ENCODE measurements at regions not wholly inside any gene's neighbourhood (a gene's known extent, or its start where the extent isn't known, plus 50 kb on each side); places are given as distances from the start of the nearest gene placed in this dataset.

DNA sequence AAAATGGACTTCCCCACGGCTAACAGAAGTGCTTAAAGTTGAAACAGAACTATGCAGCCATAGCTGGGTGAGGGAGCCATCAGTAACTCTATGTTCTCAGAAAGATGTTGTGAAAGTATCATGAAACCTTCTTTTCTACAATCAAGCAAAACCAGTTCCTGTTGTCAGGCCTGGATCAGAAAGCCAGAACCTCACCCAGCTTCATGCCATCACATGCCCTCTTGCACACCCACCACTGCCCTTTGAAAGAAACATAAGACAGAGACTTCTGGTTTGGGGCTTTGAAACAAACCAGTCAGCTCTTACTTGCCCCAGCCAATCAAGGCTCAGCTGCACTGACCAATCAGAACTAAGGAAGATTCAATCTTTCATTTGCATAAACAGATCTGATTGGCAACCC lies 230.8 kb upstream of the FERD3L start:
- no peaks in the 10 kb centered on the region for H3K4me1 ChIP-seq
- intact Hi-C loops (cut with DNase I) = no loop called here

DNA sequence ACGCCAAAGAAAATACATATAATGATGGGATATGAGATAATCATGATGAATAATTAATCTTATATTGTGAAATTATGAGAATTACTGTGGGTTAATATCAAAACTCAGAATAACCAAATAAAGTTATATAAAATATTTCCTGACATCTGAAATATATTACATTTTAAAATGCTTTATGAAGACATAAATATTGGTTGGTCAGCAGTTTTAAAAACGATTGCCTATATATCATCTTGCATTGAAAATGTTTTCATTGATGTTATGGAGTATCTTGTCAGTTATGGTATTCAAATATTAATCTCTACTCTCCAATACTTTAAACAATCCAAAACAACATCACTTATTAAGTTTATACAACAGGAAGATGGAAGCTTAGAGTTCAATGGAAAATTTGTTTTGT lies 228.1 kb upstream of the FERD3L start:
- no peaks in the 10 kb centered on the region for H3K27me3 ChIP-seq
- H3K4me3 ChIP-seq = no peak overlapping the region
- H3K9me3 ChIP-seq = no peaks in the 10 kb centered on the region
- no peaks in the 10 kb centered on the region for H3K36me3 ChIP-seq
- H3K27ac ChIP-seq = no peak overlapping the region
- intact Hi-C loops (cut with DNase I) = no loop called here
- H3K4me1 ChIP-seq = no peaks in the 10 kb centered on the region
- no peak for DNase-seq (ENCODE audit: low spot score in 2 of 2)
- TF ChIP-seq, protein P1, sequence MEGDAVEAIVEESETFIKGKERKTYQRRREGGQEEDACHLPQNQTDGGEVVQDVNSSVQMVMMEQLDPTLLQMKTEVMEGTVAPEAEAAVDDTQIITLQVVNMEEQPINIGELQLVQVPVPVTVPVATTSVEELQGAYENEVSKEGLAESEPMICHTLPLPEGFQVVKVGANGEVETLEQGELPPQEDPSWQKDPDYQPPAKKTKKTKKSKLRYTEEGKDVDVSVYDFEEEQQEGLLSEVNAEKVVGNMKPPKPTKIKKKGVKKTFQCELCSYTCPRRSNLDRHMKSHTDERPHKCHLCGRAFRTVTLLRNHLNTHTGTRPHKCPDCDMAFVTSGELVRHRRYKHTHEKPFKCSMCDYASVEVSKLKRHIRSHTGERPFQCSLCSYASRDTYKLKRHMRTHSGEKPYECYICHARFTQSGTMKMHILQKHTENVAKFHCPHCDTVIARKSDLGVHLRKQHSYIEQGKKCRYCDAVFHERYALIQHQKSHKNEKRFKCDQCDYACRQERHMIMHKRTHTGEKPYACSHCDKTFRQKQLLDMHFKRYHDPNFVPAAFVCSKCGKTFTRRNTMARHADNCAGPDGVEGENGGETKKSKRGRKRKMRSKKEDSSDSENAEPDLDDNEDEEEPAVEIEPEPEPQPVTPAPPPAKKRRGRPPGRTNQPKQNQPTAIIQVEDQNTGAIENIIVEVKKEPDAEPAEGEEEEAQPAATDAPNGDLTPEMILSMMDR (IDR thresholded peaks at IDR 0.05) = no peak

More for the DNA sequence above, 230.8 kb upstream of the FERD3L start:
- H3K27me3 ChIP-seq = no peaks in the 10 kb centered on the region
- DNase-seq (ENCODE audit: low spot score in 2 of 2) = no peak
- H3K9me3 ChIP-seq = no peaks in the 10 kb centered on the region
- H3K4me3 ChIP-seq = no peak overlapping the region
- no peak overlapping the region for H3K27ac ChIP-seq
- TF ChIP-seq, protein P1 (IDR thresholded peaks at IDR 0.05) = no peak
- H3K36me3 ChIP-seq = no peaks in the 10 kb centered on the region

DNA sequence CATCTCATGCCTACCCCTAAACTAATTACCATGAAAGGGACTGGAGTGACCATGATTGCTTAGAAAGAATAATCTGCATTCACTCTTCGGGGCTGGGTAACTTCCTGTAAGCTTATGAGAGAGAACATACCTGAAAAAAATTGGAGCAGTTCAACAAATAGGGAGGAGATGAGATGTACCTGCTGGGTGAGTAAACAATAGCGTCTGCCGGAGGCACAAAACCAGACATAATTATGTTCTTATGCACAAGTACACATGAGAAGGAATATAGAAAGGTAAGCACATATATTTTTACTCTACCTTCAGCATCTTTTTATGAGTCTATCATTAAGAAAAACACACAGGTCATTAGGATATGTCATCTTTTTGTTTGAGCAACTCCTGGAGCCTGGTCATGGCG lies 224.6 kb upstream of the FERD3L start:
- intact Hi-C loops (cut with DNase I) = no loop called here

DNA sequence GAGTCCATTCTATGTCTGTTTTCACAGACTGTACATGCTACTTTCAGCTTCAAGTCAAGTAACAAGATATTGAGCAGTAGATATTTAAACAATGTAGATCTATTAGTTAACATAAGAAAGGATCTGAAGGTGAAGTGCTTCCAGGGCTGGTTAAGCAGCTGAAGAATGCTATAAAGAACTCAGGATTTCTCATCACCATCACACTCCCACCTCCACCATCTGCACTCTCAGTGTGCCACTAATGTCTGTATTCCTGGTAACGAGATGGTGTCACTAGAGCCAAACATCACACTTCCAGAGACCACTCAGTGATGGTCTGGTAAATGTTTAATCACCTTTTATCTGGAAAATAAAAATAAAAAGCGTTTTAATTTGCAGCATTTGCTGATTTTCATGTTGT lies 224.0 kb upstream of the FERD3L start:
- H3K36me3 ChIP-seq = no peaks in the 10 kb centered on the region
- no peaks in the 10 kb centered on the region for H3K9me3 ChIP-seq
- H3K4me3 ChIP-seq = no peak overlapping the region
- no peak for DNase-seq (ENCODE audit: low spot score in 2 of 2)
- H3K4me1 ChIP-seq = no peaks in the 10 kb centered on the region
- no peak overlapping the region for H3K27ac ChIP-seq
- intact Hi-C loops (cut with DNase I) = no loop called here
- no peaks in the 10 kb centered on the region for H3K27me3 ChIP-seq
- TF ChIP-seq, protein P1 (IDR thresholded peaks at IDR 0.05) = no peak

More for the DNA sequence above, 224.6 kb upstream of the FERD3L start:
- no peak overlapping the region for H3K4me3 ChIP-seq
- TF ChIP-seq, protein P1 (IDR thresholded peaks at IDR 0.05) = no peak
- H3K27me3 ChIP-seq = no peaks in the 10 kb centered on the region
- no peaks in the 10 kb centered on the region for H3K9me3 ChIP-seq
- no peak for DNase-seq (ENCODE audit: low spot score in 2 of 2)
- no peaks in the 10 kb centered on the region for H3K36me3 ChIP-seq
- H3K4me1 ChIP-seq = no peaks in the 10 kb centered on the region
- H3K27ac ChIP-seq = no peak overlapping the region

DNA sequence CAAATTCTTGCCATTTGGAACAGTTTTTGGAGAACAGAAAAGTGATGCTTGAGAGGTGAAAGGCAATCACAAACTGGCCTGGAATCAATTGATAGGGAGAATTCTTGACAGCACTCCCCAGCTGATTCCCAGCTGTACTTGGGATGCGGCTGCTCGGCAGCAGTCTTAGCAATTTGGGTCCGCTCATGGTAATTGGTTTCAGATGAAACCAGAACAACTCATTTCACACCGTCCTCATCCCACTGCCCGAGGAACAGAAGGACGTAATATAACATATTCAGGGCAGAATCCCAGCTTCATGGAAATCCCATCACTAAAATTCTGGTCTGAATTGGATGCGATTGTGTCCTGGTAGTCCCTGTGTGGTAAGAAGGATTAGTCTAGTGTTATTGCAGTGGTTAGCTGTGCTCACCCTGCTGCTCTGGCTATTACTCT lies 223.3 kb upstream of the FERD3L start:
- H3K9me3 ChIP-seq = no peaks in the 10 kb centered on the region
- DNase-seq (ENCODE audit: low spot score in 2 of 2) = no peak
- H3K27me3 ChIP-seq = no peaks in the 10 kb centered on the region
- no peak overlapping the region for H3K27ac ChIP-seq
- intact Hi-C loops (cut with DNase I) = no loop called here
- H3K4me1 ChIP-seq = no peaks in the 10 kb centered on the region
- H3K36me3 ChIP-seq = no peaks in the 10 kb centered on the region
- TF ChIP-seq, protein P1 (IDR thresholded peaks at IDR 0.05) = no peak
- H3K4me3 ChIP-seq = no peak overlapping the region

DNA sequence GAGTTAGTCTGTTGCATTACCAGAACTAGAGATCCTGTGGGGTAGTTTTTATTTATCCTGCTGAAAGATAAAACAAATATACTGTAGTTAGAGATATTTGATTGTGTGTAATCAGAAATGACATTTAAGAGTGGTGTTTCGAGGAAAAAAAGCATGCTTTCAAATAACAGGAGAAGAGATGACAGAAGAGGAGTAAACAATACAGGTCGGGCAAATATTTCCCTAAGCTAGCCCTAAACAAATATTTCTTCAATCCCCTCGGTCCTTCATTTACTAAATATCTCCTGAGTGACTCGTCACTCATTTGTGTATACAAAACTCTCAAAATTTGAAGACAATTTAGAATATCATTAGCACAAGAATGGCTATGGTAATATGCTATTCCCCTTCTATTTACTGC lies 219.7 kb upstream of the FERD3L start:
- Histone ChIP-seq H3K4me3 (no peak overlapping the region), H3K27me3 (no peaks in the 10 kb centered on the region), H3K27ac (no peak overlapping the region), H3K4me1 (no peaks in the 10 kb centered on the region), H3K9me3 (no peaks in the 10 kb centered on the region), H3K36me3 (no peaks in the 10 kb centered on the region)
- intact Hi-C loops (cut with DNase I) = no loop called here
- no peak for DNase-seq (ENCODE audit: low spot score in 2 of 2)
- TF ChIP-seq, protein P1 (IDR thresholded peaks at IDR 0.05) = no peak
